DND-41 (cell line): ENCODE measurements at regions not wholly inside any gene's neighbourhood (a gene's known extent, or its start where the extent isn't known, plus 50 kb on each side); places are given as distances from the start of the nearest gene placed in this dataset.

Experiments
- ATAC-seq: fragments of 200-7000 bp; cut with Tn5 transposase; 3 replicates; pipeline ENCODE4 v1.9.1; 2021; ENCODE audit warnings: low read depth; ENCODE audit not compliant: insufficient read depth
- DNase-seq: peaks from one replicate; pipeline ENCODE4 v3.0.0-alpha.2; 2020
- H2AFZ ChIP-seq: 2 replicates; pipeline ENCODE4 v1.6.0; 2012; ENCODE audit warnings: low read depth, low read length
- H3K27ac ChIP-seq: 2 replicates; pipeline ENCODE4 v1.5.1; 2012; ENCODE audit warnings: low read length, inconsistent platforms
- H3K27me3 ChIP-seq: fragments of 200-600 bp; sonication (generic); 2 replicates; pipeline ENCODE4 v1.6.0; 2012; ENCODE audit warnings: low read length, mild to moderate bottlenecking, inconsistent platforms; ENCODE audit not compliant: insufficient read depth, poor library complexity
- H3K36me3 ChIP-seq: 2 replicates; pipeline ENCODE4 v1.5.1; 2012; ENCODE audit warnings: low read length, inconsistent platforms; ENCODE audit not compliant: insufficient read depth
- H3K4me1 ChIP-seq: 2 replicates; pipeline ENCODE4 v1.5.1; 2012; ENCODE audit warnings: mild to moderate bottlenecking, low read length; ENCODE audit not compliant: insufficient read depth
- H3K4me2 ChIP-seq: 2 replicates; pipeline ENCODE4 v1.6.0; 2012; ENCODE audit warnings: mild to moderate bottlenecking, moderate library complexity, low read length, inconsistent platforms; ENCODE audit not compliant: insufficient read depth
- H3K4me3 ChIP-seq, 2 experiments: fragments of 200-600 bp in 1 of 2; shearing (Covaris generic) in 1 of 2; 2 replicates each; pipeline ENCODE4 v1.5.1; 2012 to 2016; ENCODE audit warnings: inconsistent platforms in 2 of 2, low read length in 2 of 2, mild to moderate bottlenecking in 2 of 2, low read depth in 1 of 2, moderate library complexity in 1 of 2
- H3K79me2 ChIP-seq: 2 replicates; pipeline ENCODE4 v1.6.0; 2012; ENCODE audit warnings: low read length, inconsistent platforms; ENCODE audit not compliant: insufficient read depth
- H3K9ac ChIP-seq: 2 replicates; pipeline ENCODE4 v1.6.0; 2012; ENCODE audit warnings: low read depth, mild to moderate bottlenecking, inconsistent platforms, low read length, moderate library complexity
- H3K9me3 ChIP-seq: 2 replicates; pipeline ENCODE4 v1.5.1; 2012; ENCODE audit warnings: low read length, moderate library complexity, mild to moderate bottlenecking, inconsistent platforms; ENCODE audit not compliant: insufficient read depth, severe bottlenecking
- H4K20me1 ChIP-seq: 2 replicates; pipeline ENCODE4 v1.6.0; 2012; ENCODE audit warnings: low read length; ENCODE audit not compliant: insufficient read depth
- EZH2 ChIP-seq: IDR thresholded peaks from 3 replicates; pipeline ENCODE4 v1.6.1; 2012; ENCODE audit warnings: borderline replicate concordance, low read depth, mild to moderate bottlenecking, moderate library complexity, low read length, inconsistent platforms; ENCODE audit not compliant: severe bottlenecking
- TF ChIP-seq, protein P1 (sequence below): IDR thresholded peaks from 2 replicates; pipeline ENCODE4 v1.5.1; 2012; ENCODE audit warnings: borderline replicate concordance, low read length, moderate library complexity, mild to moderate bottlenecking; ENCODE audit not compliant: poor library complexity, severe bottlenecking; ENCODE audit errors: extremely low read depth

GRCh38 chr14:106511006-106511799 lies 984.8 kb downstream of the TMEM121 start:
- H3K9me3 ChIP-seq: no peaks in the 10 kb centered on the region
- no peaks in the 10 kb centered on the region for H3K79me2 ChIP-seq
- no peaks in the 10 kb centered on the region for H3K27me3 ChIP-seq
- peak overlapping the region; percentile 61 for H3K4me2 ChIP-seq
- H3K4me1 ChIP-seq: peaks cover 74% of the 10 kb centered on the region
- H3K36me3 ChIP-seq: no peaks in the 10 kb centered on the region
- H3K9ac ChIP-seq: peak overlapping the region; percentile 54
- DNase-seq (peak; percentile 88), ATAC-seq (peak; percentile 85)
- peak overlapping the region; percentile 51 for H2AFZ ChIP-seq
- H3K27ac ChIP-seq: peak overlapping the region; percentile 92
- no peaks in the 10 kb centered on the region for H4K20me1 ChIP-seq
- TF ChIP-seq EZH2: no peak
- TF ChIP-seq, protein P1, sequence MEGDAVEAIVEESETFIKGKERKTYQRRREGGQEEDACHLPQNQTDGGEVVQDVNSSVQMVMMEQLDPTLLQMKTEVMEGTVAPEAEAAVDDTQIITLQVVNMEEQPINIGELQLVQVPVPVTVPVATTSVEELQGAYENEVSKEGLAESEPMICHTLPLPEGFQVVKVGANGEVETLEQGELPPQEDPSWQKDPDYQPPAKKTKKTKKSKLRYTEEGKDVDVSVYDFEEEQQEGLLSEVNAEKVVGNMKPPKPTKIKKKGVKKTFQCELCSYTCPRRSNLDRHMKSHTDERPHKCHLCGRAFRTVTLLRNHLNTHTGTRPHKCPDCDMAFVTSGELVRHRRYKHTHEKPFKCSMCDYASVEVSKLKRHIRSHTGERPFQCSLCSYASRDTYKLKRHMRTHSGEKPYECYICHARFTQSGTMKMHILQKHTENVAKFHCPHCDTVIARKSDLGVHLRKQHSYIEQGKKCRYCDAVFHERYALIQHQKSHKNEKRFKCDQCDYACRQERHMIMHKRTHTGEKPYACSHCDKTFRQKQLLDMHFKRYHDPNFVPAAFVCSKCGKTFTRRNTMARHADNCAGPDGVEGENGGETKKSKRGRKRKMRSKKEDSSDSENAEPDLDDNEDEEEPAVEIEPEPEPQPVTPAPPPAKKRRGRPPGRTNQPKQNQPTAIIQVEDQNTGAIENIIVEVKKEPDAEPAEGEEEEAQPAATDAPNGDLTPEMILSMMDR: no peak
- peak overlapping the region in 1 of 2 experiments; percentile 43; a peak in 2 of 4 replicates for H3K4me3 ChIP-seq

GRCh38 chr14:106511800-106512198 lies 985.4 kb downstream of the TMEM121 start:
- peak overlapping the region; percentile 54 for H3K9ac ChIP-seq
- no peaks in the 10 kb centered on the region for H3K79me2 ChIP-seq
- H3K36me3 ChIP-seq: no peaks in the 10 kb centered on the region
- H2AFZ ChIP-seq: no peak overlapping the region
- no peaks in the 10 kb centered on the region for H3K27me3 ChIP-seq
- H3K9me3 ChIP-seq: no peaks in the 10 kb centered on the region
- no peak for DNase-seq
- H3K4me2 ChIP-seq: peak overlapping the region; percentile 61
- H3K4me1 ChIP-seq: peaks cover 68% of the 10 kb centered on the region
- H3K4me3 ChIP-seq: peak overlapping the region in 1 of 2 experiments; percentile 43; a peak in 2 of 4 replicates
- no peaks in the 10 kb centered on the region for H4K20me1 ChIP-seq
- ATAC-seq: no peak
- TF ChIP-seq, protein P1: no peak
- no peak for TF ChIP-seq EZH2
- H3K27ac ChIP-seq: peak overlapping the region; percentile 92

- H3K36me3 ChIP-seq: no peaks in the 10 kb centered on the region
Observed at GRCh38 chr14:106513302-106513701, 986.9 kb downstream of the TMEM121 start.

More at GRCh38 chr14:106513302-106513701, 986.9 kb downstream of the TMEM121 start:
- H4K20me1 ChIP-seq: no peaks in the 10 kb centered on the region
- DNase-seq (no peak), ATAC-seq (no peak)
- H3K9me3 ChIP-seq: no peaks in the 10 kb centered on the region
- H3K79me2 ChIP-seq: no peaks in the 10 kb centered on the region
- H3K4me3 ChIP-seq: no peak overlapping the region
- H3K9ac ChIP-seq: no peak overlapping the region
- H3K4me2 ChIP-seq: no peak overlapping the region
- 0 out of 2 replicates have a peak overlapping the region, but pooled peaks have one; percentile 46 for H3K27ac ChIP-seq
- H3K4me1 ChIP-seq: peaks cover 68% of the 10 kb centered on the region
- H2AFZ ChIP-seq: no peak overlapping the region
- no peaks in the 10 kb centered on the region for H3K27me3 ChIP-seq
- TF ChIP-seq, protein P1: no peak
- no peak for TF ChIP-seq EZH2
